GM18873 (cell line): ENCODE measurements at regions not wholly inside any gene's neighbourhood (a gene's known extent, or its start where the extent isn't known, plus 50 kb on each side); places are given as distances from the start of the nearest gene placed in this dataset.
"Not testable (repeated sequence)": the region's sequence is repeated elsewhere in the genome, so short reads cannot be mapped to it uniquely, and the experiment has no call there.

Source experiments
- ATAC-seq: cut with Tn5 transposase; IDR thresholded peaks from one replicate; pipeline ENCODE4 v1.9.1; 2021; ENCODE audit warnings: mild to moderate bottlenecking, moderate library complexity, moderate number of reproducible peaks; ENCODE audit not compliant: unreplicated experiment, low FRiP score

DNA sequence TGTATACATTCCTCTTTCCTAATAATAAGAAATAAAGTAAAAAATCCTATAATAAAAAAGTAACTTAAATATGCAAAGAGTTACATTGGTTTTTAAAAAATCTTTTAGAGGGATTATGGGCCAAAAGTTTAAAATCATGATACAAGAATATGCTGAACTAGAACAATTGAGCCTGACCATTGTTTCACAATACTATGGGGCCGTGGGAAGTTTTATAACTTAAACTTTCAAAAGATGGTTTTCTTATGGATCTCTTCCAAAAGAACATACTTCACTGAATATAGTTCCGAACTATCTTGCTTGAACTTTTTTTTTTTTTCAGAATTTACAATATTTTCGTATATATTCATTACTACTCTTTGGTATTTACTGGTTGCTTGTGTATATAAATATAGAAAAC, 97.6 kb downstream of the NFKBIZ start:
- no peak for ATAC-seq

DNA sequence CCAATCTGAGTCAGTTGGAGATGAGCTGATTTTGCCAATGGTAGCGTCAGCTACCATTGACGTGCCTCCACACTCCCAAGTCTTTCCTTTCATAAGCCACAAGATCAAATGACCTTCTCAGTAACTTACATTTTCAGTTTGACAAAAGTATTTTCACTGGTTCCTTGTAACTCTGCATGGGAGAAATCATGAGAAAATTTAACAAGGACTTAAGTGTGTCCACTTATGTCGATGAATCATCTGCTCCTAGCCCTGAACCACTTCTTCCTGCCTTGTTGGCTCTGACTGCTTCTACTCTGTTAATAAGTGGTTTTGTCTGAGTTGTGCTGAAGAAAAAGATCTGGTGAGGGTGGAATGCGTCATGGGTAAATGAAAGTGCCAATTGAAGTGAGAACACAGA, 101.2 kb downstream of the NFKBIZ start:
- no peak for ATAC-seq

GRCh38 chr3:101950985-101951733, 101.8 kb downstream of the NFKBIZ start:
- no peak for ATAC-seq

DNA sequence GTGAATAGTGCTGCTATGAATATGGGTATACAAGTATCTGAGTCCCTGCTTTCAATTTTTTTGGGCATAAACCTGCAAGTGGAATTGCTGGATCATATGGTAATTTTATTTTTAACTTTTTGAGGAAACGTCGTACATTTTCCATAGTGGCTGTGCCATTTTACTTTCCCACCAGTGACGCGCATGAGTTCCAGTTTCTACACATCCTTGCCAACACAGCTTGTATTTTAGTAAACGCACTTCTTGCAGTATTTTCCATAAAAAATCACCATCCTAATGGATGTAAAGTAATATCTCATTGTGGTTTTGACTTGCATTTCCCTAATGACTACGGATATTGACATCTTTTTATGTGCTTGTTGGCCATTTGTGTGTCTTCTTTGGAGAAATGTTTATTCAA, 105.0 kb downstream of the NFKBIZ start:
- ATAC-seq: no peak

- ATAC-seq: no peak
Measured at GRCh38 chr3:101954936-101955335, 105.6 kb downstream of the NFKBIZ start.

DNA sequence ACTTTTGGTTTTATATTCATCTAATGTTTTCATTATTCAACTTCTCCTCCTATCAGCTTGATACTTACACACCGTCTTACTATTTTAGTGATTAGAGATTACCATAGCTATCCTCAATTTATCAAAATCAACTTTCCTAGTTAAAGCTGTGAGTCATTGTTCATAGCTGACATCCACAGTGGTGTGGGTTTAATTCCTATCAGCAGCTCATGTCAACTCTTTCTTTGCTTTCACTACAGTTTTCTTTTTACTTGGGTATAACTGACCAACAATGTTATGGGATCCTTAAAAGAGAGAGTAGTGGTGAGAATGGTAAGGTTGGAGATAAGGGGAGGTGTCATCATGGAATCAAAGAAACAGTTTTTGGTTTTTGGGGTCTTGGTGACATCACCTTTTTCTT, 112.7 kb downstream of the NFKBIZ start:
- no peak for ATAC-seq

GRCh38 chr3:101963902-101964362, 114.6 kb downstream of the NFKBIZ start:
- ATAC-seq: no peak

DNA sequence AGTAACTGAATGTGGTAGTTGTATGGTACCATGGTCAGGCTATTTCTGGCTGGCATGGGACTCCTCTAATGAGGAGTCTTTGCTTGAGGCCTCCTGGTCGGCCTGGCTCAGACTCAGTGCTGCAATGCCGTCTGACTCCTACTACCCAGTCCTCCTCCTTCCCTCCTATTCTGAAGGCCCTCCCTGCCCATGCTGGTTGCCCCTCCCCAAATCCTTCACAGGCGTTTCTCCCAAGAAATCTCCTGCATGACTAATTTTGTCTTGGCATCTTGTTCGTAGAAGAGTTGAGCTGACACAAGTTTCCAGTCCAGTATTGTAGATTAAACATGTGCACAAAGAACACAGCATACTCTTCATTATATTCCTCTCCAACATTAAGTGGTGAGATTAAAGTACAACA, 115.5 kb downstream of the NFKBIZ start:
- ATAC-seq: no peak

DNA sequence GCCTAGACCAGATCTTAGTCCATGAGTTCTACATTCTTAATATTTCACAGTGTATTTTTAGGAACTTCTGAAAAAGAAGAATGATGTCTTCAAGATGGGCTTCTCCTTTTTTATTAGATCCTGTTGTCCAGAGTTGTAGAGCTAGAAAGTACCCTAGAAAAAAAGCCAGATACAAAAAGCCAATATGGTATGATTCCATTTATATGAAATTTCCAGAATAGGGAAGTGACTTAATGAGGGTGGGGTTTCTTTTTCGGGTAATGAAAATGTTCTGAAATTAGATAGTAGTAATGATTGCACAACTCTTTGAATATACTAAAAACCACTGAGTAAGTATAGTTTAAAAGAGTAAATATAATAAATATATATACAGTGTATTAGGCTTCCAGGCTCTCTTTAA, 116.9 kb downstream of the NFKBIZ start:
- no peak for ATAC-seq

- ATAC-seq: no peak
Measured at GRCh38 chr3:101970212-101970611, 120.9 kb downstream of the NFKBIZ start.

DNA sequence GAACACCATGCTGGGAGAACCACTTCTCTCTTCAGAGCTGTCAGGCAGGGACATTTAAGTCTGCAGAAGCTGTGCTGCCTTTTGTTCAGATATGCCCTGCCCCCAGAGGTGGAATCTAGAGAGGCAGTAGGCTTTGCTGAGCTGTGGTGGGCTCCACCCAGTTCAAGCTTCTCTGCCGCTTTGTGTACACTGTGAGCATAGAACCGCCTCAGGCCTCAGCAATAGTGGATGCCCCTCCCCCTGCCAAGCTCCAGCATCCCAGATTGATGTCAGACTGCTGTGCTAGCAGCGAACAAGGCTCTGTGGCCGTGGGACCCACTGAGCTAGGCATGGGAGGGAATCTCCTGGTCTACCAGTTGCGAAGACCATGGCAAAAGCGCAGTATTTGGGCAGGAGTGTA, 121.6 kb downstream of the NFKBIZ start:
- ATAC-seq: no peak

- ATAC-seq: no peak
Measured at GRCh38 chr3:101972430-101973162, 123.3 kb downstream of the NFKBIZ start.

DNA sequence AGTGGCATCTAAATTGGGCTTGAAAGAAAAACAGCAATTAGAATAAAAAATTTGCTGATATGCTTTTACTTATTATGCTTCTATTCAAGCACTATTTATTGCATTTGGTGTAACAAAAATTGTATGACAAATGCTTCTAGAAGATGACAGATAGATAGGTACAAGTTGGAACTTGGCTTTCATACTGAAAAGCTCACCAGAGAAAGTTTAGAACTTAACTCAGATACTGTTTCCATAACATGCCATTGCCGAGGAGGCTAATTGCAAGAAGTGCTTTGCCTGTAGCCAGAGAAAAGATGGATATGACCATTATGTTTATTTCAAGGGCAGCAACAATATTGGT, 123.8 kb downstream of the NFKBIZ start:
- no peak for ATAC-seq

DNA sequence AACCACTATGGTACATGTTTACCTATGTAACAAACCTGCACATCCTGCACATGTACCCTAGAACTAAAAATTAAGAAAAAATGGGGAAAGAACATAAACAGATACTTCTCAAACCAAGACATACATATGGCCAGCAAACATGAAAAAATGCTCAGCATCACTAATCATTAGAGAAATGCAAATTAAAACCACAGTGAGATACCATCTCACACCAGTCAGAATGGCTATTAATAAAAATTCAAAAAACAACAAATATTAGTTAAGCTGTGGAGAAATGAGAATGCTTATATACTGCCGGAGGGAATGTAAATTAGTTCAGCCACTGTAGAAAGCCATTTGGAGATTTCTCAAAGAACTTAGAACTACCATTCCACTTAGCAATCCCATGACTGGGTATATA, 126.1 kb downstream of the NFKBIZ start:
- ATAC-seq: not testable (repeated sequence)

DNA sequence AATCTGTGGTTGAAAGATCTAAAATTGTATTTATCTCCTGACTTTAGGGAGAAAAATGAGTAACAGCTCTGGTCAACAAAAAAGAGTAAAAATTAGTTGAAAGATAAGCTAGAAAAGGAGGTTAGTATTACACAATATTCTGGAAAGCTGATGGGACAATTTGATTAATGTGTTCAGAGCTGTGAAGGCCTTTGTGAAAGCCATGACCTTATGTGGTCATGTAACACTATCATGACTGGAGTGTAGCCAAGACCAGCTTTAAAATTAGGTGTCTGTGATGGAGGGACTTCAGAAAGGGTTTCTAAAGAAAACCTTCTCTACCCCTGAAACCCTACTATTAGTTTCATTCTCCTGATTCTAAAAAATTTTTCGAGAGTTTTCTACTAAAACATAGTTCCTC, 127.2 kb downstream of the NFKBIZ start:
- peak; percentile 80 for ATAC-seq

GRCh38 chr3:101978348-101978747, 129.0 kb downstream of the NFKBIZ start:
- ATAC-seq: no peak

DNA sequence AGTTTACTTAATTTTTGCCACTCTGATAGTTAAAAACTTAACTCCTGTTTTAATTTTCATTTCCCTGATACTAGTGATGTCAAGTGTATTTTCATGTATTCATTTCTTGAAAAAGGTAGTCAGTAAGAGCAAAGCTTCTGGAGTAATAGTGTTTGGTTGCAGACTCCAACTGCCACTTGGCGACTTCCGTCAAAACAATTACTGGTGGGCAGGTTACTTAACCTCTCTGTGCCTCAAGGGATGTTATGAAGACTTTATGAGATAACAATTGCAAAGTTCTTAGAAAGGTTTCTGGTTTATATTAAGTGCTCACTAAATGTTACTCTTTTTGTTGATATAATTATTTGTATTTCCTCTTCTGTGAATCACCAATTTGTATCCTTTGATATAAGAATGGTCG, 129.7 kb downstream of the NFKBIZ start:
- ATAC-seq: no peak

- no peak for ATAC-seq
Measured at GRCh38 chr3:101984356-101984755, 135.0 kb downstream of the NFKBIZ start.

GRCh38 chr3:101988596-101988995, 139.3 kb downstream of the NFKBIZ start:
- ATAC-seq: no peak

- ATAC-seq: no peak
Measured at GRCh38 chr3:101989578-101990200, 140.4 kb downstream of the NFKBIZ start.

- no peak for ATAC-seq
Measured at GRCh38 chr3:101992863-101993262, 143.5 kb downstream of the NFKBIZ start.

DNA sequence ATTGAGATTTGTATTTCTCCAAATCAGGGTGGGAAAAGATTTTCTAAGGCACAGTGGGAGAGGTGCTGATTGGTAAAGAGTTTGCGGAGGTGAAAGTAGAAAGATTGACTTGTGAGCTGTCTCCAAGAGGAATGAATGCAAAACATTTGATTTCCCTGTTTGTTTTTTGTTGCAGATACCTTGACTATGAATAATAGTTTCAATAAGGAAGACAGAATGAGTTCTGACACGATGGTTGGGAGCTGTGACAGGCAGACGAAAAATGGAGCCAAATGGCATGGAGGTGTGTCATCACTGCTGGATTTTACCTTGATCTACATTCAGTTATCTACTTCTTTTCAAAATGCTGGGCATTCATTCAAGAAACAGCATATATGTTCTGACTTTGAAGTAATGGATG, 145.1 kb downstream of the NFKBIZ start:
- no peak for ATAC-seq
